Natural killer cell treated with Interleukin-12 subunit alpha and Interleukin-12 subunit beta and Interleukin-15 and Interleukin-18, amount 100 ng/mL, for 72 hours (primary cell): ENCODE measurements at regions not wholly inside any gene's neighbourhood (a gene's known extent, or its start where the extent isn't known, plus 50 kb on each side); places are given as distances from the start of the nearest gene placed in this dataset.
A peak's percentile ranks its signal among the peaks of the same experiment; 100 is the strongest.
"Not testable (repeated sequence)": the region's sequence is repeated elsewhere in the genome, so short reads cannot be mapped to it uniquely, and the experiment has no call there.

Experiments
- ATAC-seq, 2 donors: fragments of 150-1000 bp; cut with Tn5 transposase in 1 of 2; sonication (Bioruptor Pico), chemical (Tn5 transposase) in 1 of 2; 2 replicates each; pipeline ENCODE4 v1.10.0; 2021
- DNase-seq: peaks from one replicate; pipeline ENCODE4 v3.0.0; 2022; ENCODE audit warnings: low spot score
- H3K27ac Mint-ChIP-seq, 2 donors: 1 replicate in 1 of 2; 2 replicates in 1 of 2; pipeline ENCODE4 v1.8.0; 2022; ENCODE audit warnings: mixed read lengths in 2 of 2, mild to moderate bottlenecking in 1 of 2, moderate library complexity in 1 of 2
- H3K27me3 Mint-ChIP-seq, 2 donors: 1 replicate in 1 of 2; 2 replicates in 1 of 2; pipeline ENCODE4 v1.8.0; 2022; ENCODE audit warnings: mixed read lengths in 2 of 2
- H3K36me3 Mint-ChIP-seq: one replicate; pipeline ENCODE4 v1.8.0; 2022; ENCODE audit warnings: mixed read lengths
- H3K4me1 Mint-ChIP-seq, 2 donors: 1 replicate in 1 of 2; 2 replicates in 1 of 2; pipeline ENCODE4 v1.8.0; 2022; ENCODE audit warnings: low read depth in 2 of 2, mixed read lengths in 2 of 2, mild to moderate bottlenecking in 1 of 2
- H3K4me3 Mint-ChIP-seq: one replicate; pipeline ENCODE4 v1.8.0; 2022; ENCODE audit warnings: mixed read lengths
- H3K9me3 Mint-ChIP-seq: 2 replicates; pipeline ENCODE4 v1.8.0; 2022; ENCODE audit warnings: mixed read lengths

- Mint-ChIP-seq H3K36me3 (no peaks in the 10 kb centered on the region), H3K4me3 (no peak overlapping the region), H3K4me1 (no peaks in the 10 kb centered on the region), H3K27ac (no peak overlapping the region), H3K27me3 (peaks cover 0 to 2% of the 10 kb centered on the region in 2 donors), H3K9me3 (peaks cover 4% of the 10 kb centered on the region)
- ATAC-seq (no peak), DNase-seq (no peak)
Observed at GRCh38 chr10:109665321-109665720, 258.0 kb downstream of the XPNPEP1 start.

- H3K4me3 Mint-ChIP-seq, result no peak overlapping the region
- no peak overlapping the region for H3K27ac Mint-ChIP-seq
- ATAC-seq, result no peak
- no peaks in the 10 kb centered on the region for H3K4me1 Mint-ChIP-seq
- peaks cover 8% of the 10 kb centered on the region for H3K9me3 Mint-ChIP-seq
- no peak for DNase-seq
- H3K27me3 Mint-ChIP-seq, result no peaks in the 10 kb centered on the region
- H3K36me3 Mint-ChIP-seq, result no peaks in the 10 kb centered on the region
Observed at GRCh38 chr10:109664554-109664953, 258.8 kb downstream of the XPNPEP1 start.

GRCh38 chr10:109663122-109663521, 260.2 kb downstream of the XPNPEP1 start:
- H3K4me1 Mint-ChIP-seq, result no peaks in the 10 kb centered on the region
- no peaks in the 10 kb centered on the region for H3K27me3 Mint-ChIP-seq
- no peak overlapping the region for H3K4me3 Mint-ChIP-seq
- H3K27ac Mint-ChIP-seq, result no peak overlapping the region
- no peak for DNase-seq
- H3K36me3 Mint-ChIP-seq, result no peaks in the 10 kb centered on the region
- peaks cover 8% of the 10 kb centered on the region for H3K9me3 Mint-ChIP-seq
- ATAC-seq, result no peak

- not testable (repeated sequence) for H3K4me3 Mint-ChIP-seq, H3K4me1 Mint-ChIP-seq, H3K27ac Mint-ChIP-seq, DNase-seq, H3K27me3 Mint-ChIP-seq, H3K36me3 Mint-ChIP-seq, ATAC-seq
- H3K9me3 Mint-ChIP-seq, result peaks cover 14% of the 10 kb centered on the region
Observed at GRCh38 chr10:109652612-109653011, 270.7 kb downstream of the XPNPEP1 start.

GRCh38 chr10:109650228-109650627, 273.1 kb downstream of the XPNPEP1 start:
- Mint-ChIP-seq H3K36me3 (no peaks in the 10 kb centered on the region), H3K27me3 (no peaks in the 10 kb centered on the region), H3K4me3 (no peak overlapping the region), H3K27ac (no peak overlapping the region), H3K4me1 (no peaks in the 10 kb centered on the region), H3K9me3 (peaks cover 11% of the 10 kb centered on the region)
- no peak for DNase-seq
- peak in 1 of 2 donors; percentile 24 for ATAC-seq

GRCh38 chr10:109647627-109648026, 275.7 kb downstream of the XPNPEP1 start:
- no peak for DNase-seq
- Mint-ChIP-seq H3K4me3 (no peak overlapping the region), H3K27me3 (no peaks in the 10 kb centered on the region), H3K36me3 (no peaks in the 10 kb centered on the region), H3K9me3 (peaks cover 6% of the 10 kb centered on the region), H3K4me1 (no peaks in the 10 kb centered on the region), H3K27ac (no peak overlapping the region)
- no peak for ATAC-seq

- H3K27me3 Mint-ChIP-seq, result no peaks in the 10 kb centered on the region
- no peak overlapping the region for H3K27ac Mint-ChIP-seq
- H3K9me3 Mint-ChIP-seq, result peaks cover 2% of the 10 kb centered on the region
- DNase-seq (no peak), ATAC-seq (no peak)
- H3K4me3 Mint-ChIP-seq, result no peak overlapping the region
- H3K4me1 Mint-ChIP-seq, result no peaks in the 10 kb centered on the region
- no peaks in the 10 kb centered on the region for H3K36me3 Mint-ChIP-seq
Observed at GRCh38 chr10:109633846-109634245, 289.5 kb downstream of the XPNPEP1 start.

- not testable (repeated sequence) for H3K27ac Mint-ChIP-seq, H3K36me3 Mint-ChIP-seq, H3K4me3 Mint-ChIP-seq, H3K9me3 Mint-ChIP-seq, ATAC-seq, H3K27me3 Mint-ChIP-seq, H3K4me1 Mint-ChIP-seq, DNase-seq
Observed at GRCh38 chr10:109633017-109633416, 290.3 kb downstream of the XPNPEP1 start.

- H3K4me1 Mint-ChIP-seq, result no peaks in the 10 kb centered on the region
- H3K27me3 Mint-ChIP-seq, result no peaks in the 10 kb centered on the region
- no peak overlapping the region for H3K27ac Mint-ChIP-seq
- DNase-seq, result no peak
- ATAC-seq, result no peak
- H3K36me3 Mint-ChIP-seq, result no peaks in the 10 kb centered on the region
- no peak overlapping the region for H3K4me3 Mint-ChIP-seq
- peaks cover 9% of the 10 kb centered on the region for H3K9me3 Mint-ChIP-seq
Observed at GRCh38 chr10:109624939-109625338, 298.4 kb downstream of the XPNPEP1 start.

GRCh38 chr10:109622566-109622965, 300.7 kb downstream of the XPNPEP1 start:
- H3K36me3 Mint-ChIP-seq, result no peaks in the 10 kb centered on the region
- H3K27me3 Mint-ChIP-seq, result no peaks in the 10 kb centered on the region
- no peak for ATAC-seq
- no peak for DNase-seq
- no peak overlapping the region for H3K27ac Mint-ChIP-seq
- H3K9me3 Mint-ChIP-seq, result peaks cover 9% of the 10 kb centered on the region
- H3K4me3 Mint-ChIP-seq, result no peak overlapping the region
- no peaks in the 10 kb centered on the region for H3K4me1 Mint-ChIP-seq

GRCh38 chr10:109620396-109620795, 302.9 kb downstream of the XPNPEP1 start:
- H3K4me1 Mint-ChIP-seq, result no peaks in the 10 kb centered on the region
- H3K4me3 Mint-ChIP-seq, result no peak overlapping the region
- DNase-seq, result no peak
- H3K36me3 Mint-ChIP-seq, result no peaks in the 10 kb centered on the region
- peaks cover 12% of the 10 kb centered on the region for H3K9me3 Mint-ChIP-seq
- H3K27ac Mint-ChIP-seq, result no peak overlapping the region
- no peak for ATAC-seq
- H3K27me3 Mint-ChIP-seq, result no peaks in the 10 kb centered on the region

GRCh38 chr10:109619914-109620313, 303.4 kb downstream of the XPNPEP1 start:
- Mint-ChIP-seq H3K4me1 (no peaks in the 10 kb centered on the region), H3K27me3 (no peaks in the 10 kb centered on the region), H3K4me3 (no peak overlapping the region), H3K36me3 (no peaks in the 10 kb centered on the region), H3K27ac (no peak overlapping the region), H3K9me3 (peaks cover 12% of the 10 kb centered on the region)
- no peak for ATAC-seq
- DNase-seq, result no peak

GRCh38 chr10:109618748-109619147, 304.6 kb downstream of the XPNPEP1 start:
- ATAC-seq, result no peak
- no peaks in the 10 kb centered on the region for H3K27me3 Mint-ChIP-seq

GRCh38 chr10:109618301-109618700, 305.0 kb downstream of the XPNPEP1 start:
- no peaks in the 10 kb centered on the region for H3K4me1 Mint-ChIP-seq
- no peak overlapping the region for H3K4me3 Mint-ChIP-seq
- H3K9me3 Mint-ChIP-seq, result peaks cover 12% of the 10 kb centered on the region
- H3K27me3 Mint-ChIP-seq, result no peaks in the 10 kb centered on the region
- no peak for DNase-seq
- no peaks in the 10 kb centered on the region for H3K36me3 Mint-ChIP-seq
- ATAC-seq, result no peak
- H3K27ac Mint-ChIP-seq, result no peak overlapping the region

More at GRCh38 chr10:109618748-109619147, 304.6 kb downstream of the XPNPEP1 start:
- Mint-ChIP-seq H3K36me3 (no peaks in the 10 kb centered on the region), H3K27ac (no peak overlapping the region), H3K4me1 (no peaks in the 10 kb centered on the region), H3K9me3 (peaks cover 12% of the 10 kb centered on the region), H3K4me3 (no peak overlapping the region)
- no peak for DNase-seq

GRCh38 chr10:109616359-109616980, 306.8 kb downstream of the XPNPEP1 start:
- Mint-ChIP-seq H3K36me3 (no peaks in the 10 kb centered on the region), H3K4me1 (no peaks in the 10 kb centered on the region), H3K27me3 (no peaks in the 10 kb centered on the region), H3K9me3 (peaks cover 17% of the 10 kb centered on the region), H3K27ac (no peak overlapping the region), H3K4me3 (no peak overlapping the region)
- no peak for ATAC-seq
- no peak for DNase-seq
